ENCODE measurements at regions not wholly inside any gene's neighbourhood (a gene's known extent, or its start where the extent isn't known, plus 50 kb on each side); places are given as distances from the start of the nearest gene placed in this dataset.

- H3K4me3 ChIP-seq = no peak overlapping the region
- no peak overlapping the region for H3K27ac ChIP-seq (ENCODE audit: low read depth in 1 of 2, low read length in 1 of 2)
- 67 to 75% methylated on average over 7 of the region's 7 CpGs for WGBS, 2 donors
- peaks cover 0 to 4% (median 0%) of the 10 kb centered on the region in 4 donors for H3K9me3 ChIP-seq (ENCODE audit: control insufficient read depth in 4 of 4, insufficient read depth in 3 of 4, low read length in 3 of 4)
- DNase-seq (peak in 1 of 3 donors; percentile 11), ATAC-seq (ENCODE audit: insufficient read depth, low FRiP score) (no peak)
- H3K4me1 ChIP-seq (ENCODE audit: control insufficient read depth in 5 of 5, insufficient read depth in 5 of 5, low read length in 5 of 5) = no peaks in the 10 kb centered on the region
- H3K9ac ChIP-seq (ENCODE audit: insufficient read depth in 1 of 2, low read length in 2 of 2) = no peak overlapping the region
- H3K27me3 ChIP-seq (ENCODE audit: control insufficient read depth in 3 of 3, insufficient read depth in 3 of 3, low read length in 2 of 3) = no peaks in the 10 kb centered on the region
- no peaks in the 10 kb centered on the region for H3K36me3 ChIP-seq (ENCODE audit: control insufficient read depth in 4 of 4, insufficient read depth in 4 of 4, low read length in 4 of 4)
- no peak for TF ChIP-seq CTCF (IDR thresholded peaks at IDR 0.05; ENCODE audit: control extremely low read depth, extremely low read depth)
Observed at GRCh38 chr11:80519596-80520506, 1079.0 kb upstream of the TENM4 start.

DNA sequence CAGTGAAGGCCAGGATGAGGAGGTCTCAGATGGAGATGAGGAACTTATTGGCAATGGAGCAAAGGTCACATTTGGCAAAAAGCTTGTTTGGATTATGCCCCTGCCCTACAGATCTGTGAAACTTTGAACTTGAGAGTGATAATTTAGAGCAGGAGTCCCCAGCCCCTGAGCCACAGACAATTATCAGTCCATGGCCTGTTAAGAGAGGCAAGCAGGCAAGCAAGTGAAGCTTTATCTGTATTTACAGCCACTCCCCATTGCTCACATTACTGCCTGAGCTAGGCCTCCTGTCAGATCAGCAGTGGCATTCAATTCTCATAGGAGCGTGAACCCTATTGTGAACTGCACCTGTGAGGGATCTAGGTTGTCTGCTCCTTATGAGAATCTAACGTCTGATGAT is 1076.9 kb upstream of the TENM4 start:
- ATAC-seq (ENCODE audit: insufficient read depth, low FRiP score) (no peak), DNase-seq (no peak)
- H3K4me3 ChIP-seq = no peak overlapping the region
- peaks cover 0 to 4% (median 0%) of the 10 kb centered on the region in 4 donors for H3K9me3 ChIP-seq (ENCODE audit: control insufficient read depth in 4 of 4, insufficient read depth in 3 of 4, low read length in 3 of 4)
- no peak overlapping the region for H3K27ac ChIP-seq (ENCODE audit: low read depth in 1 of 2, low read length in 1 of 2)
- no peaks in the 10 kb centered on the region for H3K27me3 ChIP-seq (ENCODE audit: control insufficient read depth in 3 of 3, insufficient read depth in 3 of 3, low read length in 2 of 3)
- 83 to 84% methylated on average over 2 of the region's 2 CpGs for WGBS, 2 donors
- TF ChIP-seq CTCF (IDR thresholded peaks at IDR 0.05; ENCODE audit: control extremely low read depth, extremely low read depth) = no peak
- no peaks in the 10 kb centered on the region for H3K36me3 ChIP-seq (ENCODE audit: control insufficient read depth in 4 of 4, insufficient read depth in 4 of 4, low read length in 4 of 4)
- H3K9ac ChIP-seq (ENCODE audit: insufficient read depth in 1 of 2, low read length in 2 of 2) = no peak overlapping the region
- H3K4me1 ChIP-seq (ENCODE audit: control insufficient read depth in 5 of 5, insufficient read depth in 5 of 5, low read length in 5 of 5) = no peaks in the 10 kb centered on the region

GRCh38 chr11:80515097-80515496 is 1074.3 kb upstream of the TENM4 start:
- ATAC-seq (ENCODE audit: insufficient read depth, low FRiP score) = no peak

More at GRCh38 chr11:80515097-80515496, 1074.3 kb upstream of the TENM4 start:
- DNase-seq = no peak
- no peaks in the 10 kb centered on the region for H3K27me3 ChIP-seq (ENCODE audit: control insufficient read depth in 3 of 3, insufficient read depth in 3 of 3, low read length in 2 of 3)
- H3K27ac ChIP-seq (ENCODE audit: low read depth in 1 of 2, low read length in 1 of 2) = no peak overlapping the region
- no peaks in the 10 kb centered on the region for H3K36me3 ChIP-seq (ENCODE audit: control insufficient read depth in 4 of 4, insufficient read depth in 4 of 4, low read length in 4 of 4)
- no peak for TF ChIP-seq CTCF (IDR thresholded peaks at IDR 0.05; ENCODE audit: control extremely low read depth, extremely low read depth)
- H3K9ac ChIP-seq (ENCODE audit: insufficient read depth in 1 of 2, low read length in 2 of 2) = no peak overlapping the region
- 66 to 80% methylated on average over 1 of the region's 1 CpG for WGBS, 2 donors
- no peak overlapping the region for H3K4me3 ChIP-seq
- H3K4me1 ChIP-seq (ENCODE audit: control insufficient read depth in 5 of 5, insufficient read depth in 5 of 5, low read length in 5 of 5) = no peaks in the 10 kb centered on the region
- H3K9me3 ChIP-seq (ENCODE audit: control insufficient read depth in 4 of 4, insufficient read depth in 3 of 4, low read length in 3 of 4) = peaks cover 0 to 4% (median 0%) of the 10 kb centered on the region in 4 donors

Data from lung (tissue), 11 donors.